NT2/D1 (cell line): ENCODE measurements at regions not wholly inside any gene's neighbourhood (a gene's known extent, or its start where the extent isn't known, plus 50 kb on each side); places are given as distances from the start of the nearest gene placed in this dataset.

ENCODE experiments used
- DNase-seq: peaks from one replicate; pipeline ENCODE4 v3.0.0-alpha.2; 2011; ENCODE audit warnings: low read depth, low spot score
- H3K27me3 ChIP-seq: 2 replicates; pipeline ENCODE4 v1.6.0; 2011; ENCODE audit warnings: mild to moderate bottlenecking; ENCODE audit not compliant: insufficient read length, insufficient read depth
- H3K36me3 ChIP-seq: 2 replicates; pipeline ENCODE4 v1.6.1; 2011; ENCODE audit warnings: mild to moderate bottlenecking, low read length, mixed read lengths; ENCODE audit not compliant: insufficient read depth, insufficient read length
- H3K4me1 ChIP-seq: 2 replicates; pipeline ENCODE4 v1.5.1; 2011; ENCODE audit not compliant: insufficient read depth, insufficient read length
- H3K4me3 ChIP-seq: 2 replicates; pipeline ENCODE4 v1.5.1; 2011; ENCODE audit warnings: low read depth; ENCODE audit not compliant: insufficient read length
- H3K9ac ChIP-seq: 2 replicates; pipeline ENCODE4 v1.6.0; 2011; ENCODE audit warnings: low read depth; ENCODE audit not compliant: insufficient read length
- H3K9me3 ChIP-seq: 2 replicates; pipeline ENCODE4 v1.5.1; 2011; ENCODE audit warnings: mild to moderate bottlenecking, low read length; ENCODE audit not compliant: insufficient read depth
- SUZ12 ChIP-seq: IDR thresholded peaks from 2 replicates; pipeline ENCODE4 v1.6.1; 2011; ENCODE audit not compliant: insufficient read length, insufficient read depth; ENCODE audit errors: extremely low read depth
- YY1 ChIP-seq: IDR thresholded peaks from 2 replicates; pipeline ENCODE4 v1.6.1; 2011; ENCODE audit not compliant: insufficient read length, insufficient read depth
- ZNF274 ChIP-seq: IDR thresholded peaks from 2 replicates; pipeline ENCODE4 v1.6.1; 2011; ENCODE audit warnings: mild to moderate bottlenecking, low read depth, low read length

DNA sequence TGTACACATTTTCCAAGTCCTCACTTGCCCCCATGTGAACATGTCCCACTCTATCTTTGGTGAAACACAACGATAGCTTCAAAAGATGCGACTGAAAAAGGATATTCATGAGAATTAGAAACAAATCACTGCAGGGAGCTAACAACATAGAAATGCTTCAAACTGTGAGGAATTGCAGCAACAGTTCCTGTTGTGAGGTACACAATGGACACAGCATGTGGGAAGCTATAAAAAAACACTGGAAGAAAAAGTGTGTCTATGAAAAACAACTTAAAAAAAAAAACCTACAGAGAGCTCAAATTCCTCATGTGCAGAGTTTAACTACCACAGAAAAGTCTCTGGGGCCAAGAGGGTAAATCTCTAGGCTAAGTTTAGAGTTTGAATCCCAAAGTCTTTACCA lies 51.6 kb upstream of the BLTP1 start:
- no peaks in the 10 kb centered on the region for H3K36me3 ChIP-seq
- no peaks in the 10 kb centered on the region for H3K27me3 ChIP-seq
- peak; percentile 35 for DNase-seq
- no peaks in the 10 kb centered on the region for H3K9me3 ChIP-seq
- TF ChIP-seq SUZ12 (no peak), YY1 (no peak), ZNF274 (no peak)
- H3K4me1 ChIP-seq = no peaks in the 10 kb centered on the region
- H3K4me3 ChIP-seq = no peak overlapping the region
- no peak overlapping the region for H3K9ac ChIP-seq

GRCh38 chr4:122099896-122100295 lies 52.2 kb upstream of the BLTP1 start:
- no peak overlapping the region for H3K4me3 ChIP-seq
- DNase-seq = no peak
- no peaks in the 10 kb centered on the region for H3K27me3 ChIP-seq
- H3K9ac ChIP-seq = no peak overlapping the region
- H3K36me3 ChIP-seq = no peaks in the 10 kb centered on the region
- H3K4me1 ChIP-seq = no peaks in the 10 kb centered on the region
- TF ChIP-seq SUZ12 = no peak
- TF ChIP-seq ZNF274 = no peak
- TF ChIP-seq YY1 = no peak
- H3K9me3 ChIP-seq = no peaks in the 10 kb centered on the region

DNA sequence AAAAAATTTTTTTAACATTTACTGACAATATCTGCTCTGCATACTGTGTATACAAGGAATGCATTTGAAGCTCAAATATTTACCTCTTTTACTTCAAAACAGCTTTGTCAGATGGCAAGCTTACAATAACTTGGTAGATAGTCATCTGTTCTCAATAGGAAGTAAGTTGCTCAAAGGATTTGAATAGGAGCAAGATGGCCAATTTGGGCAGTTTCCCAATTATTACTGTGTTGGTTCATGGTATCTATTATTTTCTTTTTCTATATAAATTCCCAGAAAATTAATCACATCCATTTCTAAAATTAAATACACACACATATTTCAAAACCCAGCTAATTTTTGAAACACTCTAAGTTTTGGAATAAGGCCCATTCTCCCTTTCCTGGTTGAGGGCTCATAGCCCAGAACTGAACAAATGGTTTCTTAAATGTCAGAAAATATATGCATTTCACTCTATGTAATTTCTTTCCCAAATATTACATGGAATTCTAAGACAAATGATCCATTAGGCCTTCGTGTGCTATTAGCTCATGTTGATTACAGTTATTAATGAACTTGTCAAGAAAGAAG lies 60.2 kb upstream of the BLTP1 start:
- TF ChIP-seq ZNF274 (no peak), YY1 (no peak), SUZ12 (no peak)
- H3K4me1 ChIP-seq = no peaks in the 10 kb centered on the region
- no peak overlapping the region for H3K4me3 ChIP-seq
- no peak overlapping the region for H3K9ac ChIP-seq
- no peaks in the 10 kb centered on the region for H3K36me3 ChIP-seq
- no peaks in the 10 kb centered on the region for H3K27me3 ChIP-seq
- no peak for DNase-seq
- no peaks in the 10 kb centered on the region for H3K9me3 ChIP-seq

DNA sequence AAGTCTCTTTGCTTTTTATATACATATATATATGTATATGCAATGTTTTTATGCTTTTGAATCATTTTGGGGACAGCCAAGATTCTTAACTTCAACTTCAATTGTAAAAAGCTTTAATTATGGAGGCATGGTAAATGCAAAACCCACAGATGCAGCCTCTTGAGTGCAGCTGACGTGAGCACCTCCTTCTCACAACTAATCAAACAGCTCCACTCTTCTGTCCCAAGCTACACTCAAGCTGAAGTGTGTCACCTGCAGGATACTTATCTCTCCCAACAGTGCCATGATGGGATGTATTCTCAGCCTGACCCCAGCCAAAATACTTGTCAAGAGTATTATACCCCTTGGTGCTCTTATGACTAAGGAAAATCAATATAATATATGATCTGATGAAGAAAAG lies 60.7 kb upstream of the BLTP1 start:
- H3K4me3 ChIP-seq = no peak overlapping the region
- no peaks in the 10 kb centered on the region for H3K9me3 ChIP-seq
- no peaks in the 10 kb centered on the region for H3K4me1 ChIP-seq
- H3K27me3 ChIP-seq = no peaks in the 10 kb centered on the region
- no peaks in the 10 kb centered on the region for H3K36me3 ChIP-seq
- no peak for DNase-seq
- no peak for TF ChIP-seq YY1
- TF ChIP-seq SUZ12 = no peak
- TF ChIP-seq ZNF274 = no peak
- no peak overlapping the region for H3K9ac ChIP-seq

DNA sequence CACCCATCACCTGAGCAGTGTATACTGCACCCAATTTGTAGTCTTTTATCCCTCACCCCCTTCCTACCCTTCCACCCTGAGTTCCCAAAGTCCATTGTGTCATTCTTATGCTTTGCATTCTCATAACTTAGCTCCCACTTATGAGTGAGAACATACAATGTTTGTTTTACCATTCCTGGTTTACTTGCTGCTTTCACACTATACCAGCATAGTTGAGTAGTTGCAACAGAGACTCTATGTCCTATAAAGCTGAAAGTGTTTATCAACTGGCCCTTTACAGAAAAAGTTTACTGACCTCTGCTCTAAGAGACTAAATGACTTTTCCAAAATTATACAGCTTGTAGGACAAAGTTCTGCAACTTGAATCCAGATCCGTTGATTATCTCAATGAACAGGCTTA lies 61.1 kb upstream of the BLTP1 start:
- Histone ChIP-seq H3K36me3 (no peaks in the 10 kb centered on the region), H3K27me3 (no peaks in the 10 kb centered on the region), H3K9ac (no peak overlapping the region), H3K9me3 (no peaks in the 10 kb centered on the region), H3K4me1 (no peaks in the 10 kb centered on the region), H3K4me3 (no peak overlapping the region)
- TF ChIP-seq SUZ12 (no peak), ZNF274 (no peak), YY1 (no peak)
- DNase-seq = no peak

- no peaks in the 10 kb centered on the region for H3K36me3 ChIP-seq
- H3K27me3 ChIP-seq = no peaks in the 10 kb centered on the region
- DNase-seq = no peak
- no peaks in the 10 kb centered on the region for H3K9me3 ChIP-seq
- H3K4me3 ChIP-seq = no peak overlapping the region
- no peak overlapping the region for H3K9ac ChIP-seq
- TF ChIP-seq ZNF274 = no peak
- no peak for TF ChIP-seq YY1
- TF ChIP-seq SUZ12 = no peak
- H3K4me1 ChIP-seq = peaks cover 3% of the 10 kb centered on the region
Measured at GRCh38 chr4:122086338-122087065, 65.6 kb upstream of the BLTP1 start.

DNA sequence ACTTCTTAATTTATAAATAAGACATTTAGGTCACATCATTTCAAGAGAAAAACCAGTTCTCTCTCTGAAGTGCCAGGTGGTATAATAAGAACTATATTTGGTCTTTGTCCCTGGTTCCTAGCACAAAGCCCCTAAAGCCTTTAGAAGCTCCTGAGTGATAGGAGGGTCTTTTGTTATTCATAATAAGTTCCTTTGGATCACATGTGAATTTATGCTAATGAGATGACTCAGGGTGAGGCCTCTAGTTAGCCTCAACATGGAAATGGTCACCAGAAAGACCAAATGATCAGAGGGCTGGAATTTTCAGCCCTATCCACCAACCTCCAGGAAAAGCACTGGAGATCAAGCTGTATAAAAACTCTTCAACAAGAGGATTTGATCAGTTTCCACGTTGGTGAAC lies 68.1 kb upstream of the BLTP1 start:
- H3K36me3 ChIP-seq = no peaks in the 10 kb centered on the region
- no peak overlapping the region for H3K4me3 ChIP-seq
- TF ChIP-seq SUZ12 = no peak
- no peak for TF ChIP-seq ZNF274
- no peak for TF ChIP-seq YY1
- peak; percentile 23 for DNase-seq
- no peak overlapping the region for H3K9ac ChIP-seq
- H3K9me3 ChIP-seq = no peaks in the 10 kb centered on the region
- H3K4me1 ChIP-seq = peaks cover 3% of the 10 kb centered on the region
- H3K27me3 ChIP-seq = no peaks in the 10 kb centered on the region
